ENCODE measurements at regions not wholly inside any gene's neighbourhood (a gene's known extent, or its start where the extent isn't known, plus 50 kb on each side); places are given as distances from the start of the nearest gene placed in this dataset.
"Not testable (repeated sequence)": the region's sequence is repeated elsewhere in the genome, so short reads cannot be mapped to it uniquely, and the experiment has no call there.

- DNase-seq (ENCODE audit: low read depth) = no peak
Observed at GRCh38 chr22:22822106-22822505, 65.5 kb upstream of the IGLL5 start.

- not testable (repeated sequence) for DNase-seq (ENCODE audit: low read depth)
Observed at GRCh38 chr22:22822553-22822952, 65.1 kb upstream of the IGLL5 start.

- DNase-seq (ENCODE audit: low read depth) = no peak
Observed at GRCh38 chr22:22823131-22823810, 64.3 kb upstream of the IGLL5 start.

DNA sequence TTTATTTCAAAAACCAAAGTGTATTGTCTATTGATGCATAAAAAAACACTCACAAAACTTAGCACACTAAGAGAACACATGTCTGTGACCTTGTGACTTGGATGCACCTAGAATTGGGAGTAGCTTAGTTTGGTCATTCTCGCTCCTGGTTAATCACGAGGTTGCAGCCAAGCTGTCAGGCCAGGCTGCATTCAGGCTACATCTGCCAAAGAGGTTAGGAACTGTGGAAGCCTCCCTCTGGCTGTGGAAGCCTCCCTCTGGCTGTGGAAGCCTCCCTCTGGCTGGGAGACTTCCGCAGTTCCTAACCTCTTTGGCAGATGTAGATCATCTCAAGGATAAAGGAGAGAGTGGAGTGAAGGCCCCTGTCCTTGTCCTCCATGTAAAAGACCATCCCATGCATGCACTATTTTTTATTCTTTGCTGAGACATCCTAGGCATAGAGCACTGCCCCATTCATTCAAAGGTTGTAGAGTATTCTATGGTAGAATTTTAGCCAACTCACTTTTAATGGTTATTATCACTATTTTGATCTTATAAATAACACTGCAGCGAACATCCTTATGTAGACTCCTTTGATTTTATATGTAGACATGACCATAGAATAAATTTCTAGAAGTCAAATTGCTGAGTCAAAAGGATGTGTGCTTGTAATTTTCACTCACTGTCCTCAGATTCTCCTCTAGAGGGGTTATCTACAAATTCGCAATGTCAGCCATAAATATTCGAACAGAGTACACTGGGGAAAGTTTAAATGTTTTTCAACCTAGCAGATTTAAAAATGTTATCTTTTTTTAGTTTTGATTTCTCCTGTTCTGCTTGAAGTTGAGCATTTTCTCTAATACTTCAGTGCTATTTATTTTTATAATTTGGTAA, 63.0 kb upstream of the IGLL5 start:
- DNase-seq (ENCODE audit: low read depth) = no peak

DNA sequence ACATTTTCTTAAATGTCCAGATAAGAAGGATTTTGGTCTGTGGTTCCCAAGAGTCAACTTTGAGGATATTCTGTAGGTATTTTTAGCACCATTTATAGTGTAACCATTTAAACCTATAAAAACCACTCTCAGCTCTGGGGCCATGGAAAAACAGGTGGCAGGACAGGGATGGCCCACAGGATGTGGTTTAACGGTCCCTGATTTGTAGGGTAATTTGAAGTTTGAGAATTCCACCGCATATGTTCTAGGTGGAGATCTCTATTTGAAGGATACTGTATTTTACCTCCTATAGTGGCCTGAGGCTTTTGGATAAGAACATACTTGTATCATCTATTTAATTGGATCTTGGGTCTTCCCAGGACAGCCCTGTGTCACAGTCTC, 62.4 kb upstream of the IGLL5 start:
- no peak for DNase-seq (ENCODE audit: low read depth)

DNA sequence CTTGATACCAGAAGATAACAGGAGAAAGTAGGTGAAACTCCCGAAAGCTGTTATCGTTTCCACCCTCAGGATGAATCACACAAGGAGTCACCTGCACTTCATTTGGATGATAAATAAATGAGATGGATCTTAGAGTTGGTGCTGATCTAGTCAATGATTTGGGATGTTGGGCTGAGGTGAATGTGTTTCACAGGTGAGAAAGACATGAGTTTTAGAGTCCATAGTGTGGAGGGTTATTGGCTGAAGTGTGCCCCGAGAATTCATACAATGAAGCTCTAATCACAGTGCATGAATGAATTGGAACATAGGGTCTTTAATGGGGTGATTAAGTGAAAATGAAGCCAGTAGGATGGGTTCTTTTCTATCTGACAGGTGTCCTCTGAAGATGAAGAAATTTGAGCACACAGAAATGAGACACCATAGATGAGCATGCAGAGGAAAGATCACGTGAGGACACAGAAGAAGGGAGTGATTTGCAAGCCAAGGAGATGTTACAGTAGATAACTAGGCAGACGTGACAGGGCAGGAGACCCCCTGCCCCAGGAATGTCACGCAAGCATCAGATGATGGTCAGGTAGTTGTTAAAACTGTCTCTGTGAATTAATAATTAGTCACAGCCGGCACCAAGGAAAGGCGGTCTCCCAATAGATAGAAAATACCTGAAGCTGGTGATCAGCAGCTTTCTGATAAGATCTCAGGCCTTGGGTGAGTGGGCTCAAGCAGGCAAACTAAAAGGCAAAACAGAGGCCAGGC, 60.3 kb upstream of the IGLL5 start:
- no peak for DNase-seq (ENCODE audit: low read depth)

- DNase-seq (ENCODE audit: low read depth) = no peak
Observed at GRCh38 chr22:22830193-22830592, 57.4 kb upstream of the IGLL5 start.

GRCh38 chr22:22830957-22831688, 56.5 kb upstream of the IGLL5 start:
- DNase-seq (ENCODE audit: low read depth) = no peak

DNA sequence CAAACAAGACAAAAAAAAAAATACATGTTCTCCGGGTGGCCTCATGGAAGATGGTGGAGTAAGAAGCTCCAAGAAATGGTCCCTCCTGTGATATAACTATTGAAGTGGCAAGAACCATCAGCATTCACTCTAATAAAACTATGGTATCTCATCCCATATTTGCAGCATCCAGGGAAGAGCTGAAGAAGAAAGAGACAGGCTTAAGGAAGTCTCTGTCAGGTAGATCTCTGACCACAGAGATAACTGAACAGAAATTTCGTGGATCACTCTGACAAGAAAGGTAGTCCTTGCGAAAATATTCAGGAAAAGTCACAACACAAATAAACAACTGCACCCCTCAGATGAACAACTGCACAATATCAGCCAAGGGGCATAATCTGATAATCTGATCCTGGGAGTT, 54.6 kb upstream of the IGLL5 start:
- DNase-seq (ENCODE audit: low read depth) = no peak

- DNase-seq (ENCODE audit: low read depth) = no peak
Observed at GRCh38 chr22:22833488-22833887, 54.1 kb upstream of the IGLL5 start.

- no peak for DNase-seq (ENCODE audit: low read depth)
Observed at GRCh38 chr22:22834204-22834603, 53.4 kb upstream of the IGLL5 start.

DNA sequence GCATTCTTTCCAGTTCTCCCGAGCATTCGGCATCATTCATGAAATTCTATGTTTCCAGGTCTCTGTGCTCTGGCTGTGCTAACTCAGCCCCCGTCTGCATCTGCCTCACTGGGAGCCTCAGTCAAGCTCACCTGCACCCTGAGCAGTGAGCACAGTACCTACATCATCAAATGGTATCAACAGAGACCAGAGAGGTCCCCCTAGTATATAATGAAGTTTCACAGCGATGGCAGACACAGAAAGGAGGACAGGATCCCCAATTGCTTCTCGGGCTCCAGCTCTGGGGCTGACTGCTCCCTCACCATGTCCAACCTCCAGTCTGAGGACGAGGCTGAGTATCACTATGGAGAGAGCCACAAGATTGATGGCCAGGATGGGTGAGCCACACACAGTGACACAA, 52.8 kb upstream of the IGLL5 start:
- no peak for DNase-seq (ENCODE audit: low read depth)

- DNase-seq (ENCODE audit: low read depth) = no peak
Observed at GRCh38 chr22:22835242-22835641, 52.4 kb upstream of the IGLL5 start.

- DNase-seq (ENCODE audit: low read depth) = no peak
Observed at GRCh38 chr22:22835771-22836291, 51.8 kb upstream of the IGLL5 start.

- DNase-seq (ENCODE audit: low read depth) = no peak
Observed at GRCh38 chr22:22836635-22837034, 51.0 kb upstream of the IGLL5 start.
